T-cell (primary cell): ENCODE measurements at regions not wholly inside any gene's neighbourhood (a gene's known extent, or its start where the extent isn't known, plus 50 kb on each side); places are given as distances from the start of the nearest gene placed in this dataset.

ENCODE experiments used
- ATAC-seq, 4 experiments: fragments of 200-7000 bp in 3 of 4; fragments of 150-1000 bp in 1 of 4; cut with Tn5 transposase; replicated peaks in 1 of 4; 1 replicate in 3 of 4; 2 replicates in 1 of 4; pipeline ENCODE4 v1.10.0; 2021; ENCODE audit warnings: moderate library complexity in 3 of 4, mild to moderate bottlenecking in 2 of 4, moderate number of reproducible peaks in 1 of 4
- CTCF ChIA-PET, 2 donors: fragments of 300-600 bp; sonication (Branson Sonifier 250); formaldehyde crosslinking; loops; one replicate each; lab custom pipeline; 2022; ENCODE audit warnings: antibody characterized with exemption in 2 of 2; lab: Charles Lee
- POLR2A ChIA-PET, 2 donors: fragments of 300-600 bp; sonication (Branson Sonifier 250); formaldehyde crosslinking; loops; one replicate each; lab custom pipeline; 2022; ENCODE audit warnings: antibody characterized with exemption in 2 of 2; lab: Charles Lee
- DNase-seq, 35 experiments: peaks; one replicate each; pipeline versions ENCODE4 v3.0.0 to v3.0.0-alpha.2; 2013 to 2023
- H3K27ac ChIP-seq: one replicate; pipeline ENCODE4 v1.5.1; 2013; ENCODE audit warnings: low read length
- H3K27me3 ChIP-seq, 2 experiments: replicated peaks in 1 of 2; 1 replicate in 1 of 2; 2 replicates in 1 of 2; pipeline versions ENCODE4 v1.6.1 to v1.7.0; 2013; ENCODE audit warnings: low read length in 1 of 2, mixed read lengths in 1 of 2; ENCODE audit not compliant: control insufficient read depth in 2 of 2, insufficient read depth in 2 of 2; ENCODE audit errors: extremely low read depth in 1 of 2
- H3K36me3 ChIP-seq, 2 donors: 1 replicate in 1 of 2; 2 replicates in 1 of 2; pipeline versions ENCODE4 v1.6.1 to v1.7.0; 2013; ENCODE audit warnings: low read length in 1 of 2; ENCODE audit not compliant: control insufficient read depth in 2 of 2, insufficient read depth in 1 of 2; ENCODE audit errors: extremely low read depth in 1 of 2
- H3K4me1 ChIP-seq, 2 experiments: 1 replicate in 1 of 2; 2 replicates in 1 of 2; pipeline versions ENCODE4 v1.6.1 to v1.7.0; 2013; ENCODE audit warnings: low read length in 2 of 2, mixed read lengths in 1 of 2; ENCODE audit not compliant: insufficient read depth in 2 of 2, control insufficient read depth in 1 of 2; ENCODE audit errors: extremely low read depth in 1 of 2
- H3K4me3 ChIP-seq, 2 donors: 1 replicate in 1 of 2; 2 replicates in 1 of 2; pipeline versions ENCODE4 v1.5.1 to v1.7.0; 2013; ENCODE audit warnings: mild to moderate bottlenecking in 2 of 2, low read length in 1 of 2, moderate library complexity in 1 of 2; ENCODE audit not compliant: control insufficient read depth in 1 of 2; ENCODE audit errors: extremely low read depth in 1 of 2
- H3K9me3 ChIP-seq: 2 replicates; pipeline ENCODE4 v1.7.0; 2013
- H3K27ac Mint-ChIP-seq, 2 donors: one replicate each; pipeline ENCODE4 v1.8.0; 2020 to 2021; ENCODE audit warnings: mild to moderate bottlenecking in 2 of 2, mixed read lengths in 2 of 2
- H3K27me3 Mint-ChIP-seq, 2 donors: one replicate each; pipeline ENCODE4 v1.8.0; 2021 to 2022; ENCODE audit warnings: mixed read lengths in 2 of 2
- H3K36me3 Mint-ChIP-seq: one replicate; pipeline ENCODE4 v1.8.0; 2021; ENCODE audit warnings: mixed read lengths
- H3K4me1 Mint-ChIP-seq, 3 donors: one replicate each; pipeline ENCODE4 v1.8.0; 2020 to 2022; ENCODE audit warnings: mixed read lengths in 3 of 3, mild to moderate bottlenecking in 1 of 3
- H3K4me3 Mint-ChIP-seq, 3 donors: one replicate each; pipeline ENCODE4 v1.8.0; 2020 to 2022; ENCODE audit warnings: mild to moderate bottlenecking in 3 of 3, mixed read lengths in 3 of 3, moderate library complexity in 3 of 3
- H3K9me3 Mint-ChIP-seq, 3 donors: one replicate each; pipeline ENCODE4 v1.8.0; 2020 to 2022; ENCODE audit warnings: mixed read lengths in 3 of 3
- WGBS: methylation state at CpG from one replicate; pipeline ENCODE4 v1.1.5; 2013; ENCODE audit warnings: missing lambda C conversion rate; ENCODE audit not compliant: insufficient coverage; 5-methylcytosine and 5-hydroxymethylcytosine counted together

DNA sequence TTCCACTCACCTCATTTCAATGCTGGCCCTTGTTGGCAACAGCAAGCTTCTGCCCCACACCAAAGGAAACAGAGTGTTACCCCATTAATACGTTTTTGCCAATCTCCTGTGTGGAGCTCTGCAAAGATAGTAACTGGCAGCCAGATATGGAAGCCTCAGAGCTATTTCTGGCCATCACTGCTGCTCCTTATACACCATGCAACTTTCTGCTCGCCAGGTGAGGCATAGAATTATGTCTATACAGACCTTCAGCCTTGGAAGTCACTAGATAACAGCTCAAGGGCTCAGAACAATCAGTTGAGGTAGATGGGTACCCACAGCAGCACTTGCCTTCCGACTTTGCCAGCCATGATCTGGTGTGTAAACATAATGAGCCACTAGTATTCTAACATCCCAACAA is 214.8 kb upstream of the ALG10B start:
- 10% methylated on average over 2 of the region's 3 CpGs for WGBS
- no peaks in the 10 kb centered on the region for H3K27me3 Mint-ChIP-seq
- no peak overlapping the region for H3K4me3 Mint-ChIP-seq
- ATAC-seq: no peak
- H3K9me3 Mint-ChIP-seq: peaks cover 5 to 10% (median 5%) of the 10 kb centered on the region in 3 donors
- Histone ChIP-seq H3K36me3 (no peaks in the 10 kb centered on the region), H3K4me3 (no peak overlapping the region), H3K9me3 (no peaks in the 10 kb centered on the region), H3K4me1 (no peaks in the 10 kb centered on the region), H3K27ac (no peak overlapping the region), H3K27me3 (no peaks in the 10 kb centered on the region)
- no peaks in the 10 kb centered on the region for H3K4me1 Mint-ChIP-seq
- POLR2A ChIA-PET: no interaction called here
- no peak overlapping the region for H3K27ac Mint-ChIP-seq
- no peaks in the 10 kb centered on the region for H3K36me3 Mint-ChIP-seq
- CTCF ChIA-PET: no interaction called here
- DNase-seq: no peak

DNA sequence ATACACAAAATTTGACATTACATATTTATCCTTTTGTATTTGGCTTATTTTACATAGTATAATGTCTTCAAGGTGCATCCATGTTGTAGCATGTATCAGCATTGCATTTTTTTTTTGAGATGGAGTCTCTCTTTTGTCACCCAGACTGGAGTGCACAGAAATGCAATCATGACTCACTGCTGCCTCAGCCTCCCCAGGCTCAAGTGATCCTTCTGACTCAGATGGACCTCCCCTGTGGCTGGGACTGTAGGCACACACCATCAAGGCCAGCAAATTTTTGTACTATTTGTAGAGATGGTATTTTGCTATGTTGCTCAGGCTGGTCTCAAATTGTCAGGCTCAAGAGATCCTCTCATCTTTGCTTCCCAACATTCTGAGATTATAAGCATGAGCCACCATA is 214.4 kb upstream of the ALG10B start:
- peaks cover 5 to 10% (median 5%) of the 10 kb centered on the region in 3 donors for H3K9me3 Mint-ChIP-seq
- no peaks in the 10 kb centered on the region for H3K27me3 ChIP-seq
- ATAC-seq: no peak
- H3K36me3 ChIP-seq: no peaks in the 10 kb centered on the region
- no peaks in the 10 kb centered on the region for H3K4me1 Mint-ChIP-seq
- ChIA-PET CTCF (no interaction called here), POLR2A (no interaction called here)
- H3K4me3 Mint-ChIP-seq: no peak overlapping the region
- H3K27me3 Mint-ChIP-seq: no peaks in the 10 kb centered on the region
- DNase-seq: no peak
- no peaks in the 10 kb centered on the region for H3K9me3 ChIP-seq
- H3K27ac Mint-ChIP-seq: no peak overlapping the region
- H3K4me3 ChIP-seq: no peak overlapping the region
- H3K4me1 ChIP-seq: no peaks in the 10 kb centered on the region
- H3K27ac ChIP-seq: no peak overlapping the region
- no peaks in the 10 kb centered on the region for H3K36me3 Mint-ChIP-seq

DNA sequence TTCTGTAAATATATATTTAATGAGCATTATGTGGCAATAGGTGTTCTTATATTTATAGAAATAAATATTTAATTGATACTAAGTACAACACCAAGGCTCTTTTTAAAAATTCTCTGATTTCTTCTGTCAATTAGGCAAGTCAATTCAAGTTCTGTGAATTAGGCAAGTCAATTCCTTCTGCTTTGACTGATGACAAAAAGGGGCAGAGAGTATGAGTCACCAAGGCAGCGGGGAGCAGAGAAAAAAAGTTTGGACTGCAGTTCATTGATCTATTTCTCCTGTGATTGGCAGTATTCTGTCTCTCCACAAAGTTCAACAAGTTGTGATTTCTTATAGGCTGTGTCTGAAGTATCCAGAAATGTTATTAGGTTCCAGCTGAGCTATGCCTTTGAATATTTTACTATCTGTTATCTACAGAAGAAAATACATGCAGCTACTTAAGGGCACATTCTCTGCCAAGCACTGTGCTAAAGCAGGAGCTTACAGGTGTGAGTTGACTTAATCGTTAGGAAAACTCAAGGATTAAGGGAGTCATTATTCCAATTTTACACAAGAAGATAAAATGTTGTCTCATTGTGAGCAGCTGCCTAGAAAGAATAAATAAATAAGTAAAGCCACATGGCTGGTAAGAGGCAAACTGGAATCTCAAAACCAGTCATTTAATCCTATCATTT is 206.4 kb upstream of the ALG10B start:
- H3K36me3 Mint-ChIP-seq: no peaks in the 10 kb centered on the region
- WGBS: no CpG with 5 or more reads among the region's 2 CpGs
- H3K36me3 ChIP-seq: no peaks in the 10 kb centered on the region
- H3K4me1 ChIP-seq: no peaks in the 10 kb centered on the region
- no peak overlapping the region for H3K27ac ChIP-seq
- H3K4me1 Mint-ChIP-seq: no peaks in the 10 kb centered on the region
- H3K9me3 Mint-ChIP-seq: no peaks in the 10 kb centered on the region
- DNase-seq (no peak), ATAC-seq (no peak)
- no peak overlapping the region for H3K27ac Mint-ChIP-seq
- ChIA-PET POLR2A (no interaction called here), CTCF (no interaction called here)
- H3K9me3 ChIP-seq: no peaks in the 10 kb centered on the region
- H3K27me3 ChIP-seq: no peaks in the 10 kb centered on the region
- peaks cover 0 to 3% of the 10 kb centered on the region in 2 donors for H3K27me3 Mint-ChIP-seq
- no peak overlapping the region for H3K4me3 ChIP-seq
- no peak overlapping the region for H3K4me3 Mint-ChIP-seq

DNA sequence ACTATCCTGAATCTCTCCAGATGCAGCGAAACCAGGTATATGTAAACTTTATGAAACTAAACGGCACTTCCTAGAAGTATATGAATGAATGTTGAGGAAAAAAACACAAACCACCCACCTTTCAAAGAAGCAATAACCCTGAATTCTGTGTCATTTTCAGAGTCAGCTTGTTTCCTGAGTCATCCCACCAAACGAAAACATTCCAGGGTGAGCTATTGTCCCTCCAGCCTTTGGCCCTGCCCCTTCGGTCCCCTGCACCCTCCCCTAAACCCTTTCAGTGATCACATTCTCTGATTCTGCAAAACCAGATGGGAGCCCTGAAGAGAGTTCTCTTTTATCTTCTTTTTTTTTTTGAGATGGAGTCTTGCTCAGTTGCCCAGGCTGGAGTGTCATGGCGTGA is 202.6 kb upstream of the ALG10B start:
- Mint-ChIP-seq H3K4me1 (no peaks in the 10 kb centered on the region), H3K9me3 (peaks cover 0 to 7% (median 0%) of the 10 kb centered on the region in 3 donors), H3K36me3 (no peaks in the 10 kb centered on the region), H3K27me3 (peaks cover 0 to 3% of the 10 kb centered on the region in 2 donors), H3K27ac (no peak overlapping the region), H3K4me3 (no peak overlapping the region)
- Histone ChIP-seq H3K27me3 (no peaks in the 10 kb centered on the region), H3K9me3 (no peaks in the 10 kb centered on the region), H3K27ac (no peak overlapping the region), H3K4me1 (no peaks in the 10 kb centered on the region), H3K4me3 (no peak overlapping the region), H3K36me3 (no peaks in the 10 kb centered on the region)
- POLR2A ChIA-PET: no interaction called here
- ATAC-seq: no peak
- no peak for DNase-seq
- CTCF ChIA-PET: no interaction called here
- 65% methylated on average over 2 of the region's 5 CpGs for WGBS

DNA sequence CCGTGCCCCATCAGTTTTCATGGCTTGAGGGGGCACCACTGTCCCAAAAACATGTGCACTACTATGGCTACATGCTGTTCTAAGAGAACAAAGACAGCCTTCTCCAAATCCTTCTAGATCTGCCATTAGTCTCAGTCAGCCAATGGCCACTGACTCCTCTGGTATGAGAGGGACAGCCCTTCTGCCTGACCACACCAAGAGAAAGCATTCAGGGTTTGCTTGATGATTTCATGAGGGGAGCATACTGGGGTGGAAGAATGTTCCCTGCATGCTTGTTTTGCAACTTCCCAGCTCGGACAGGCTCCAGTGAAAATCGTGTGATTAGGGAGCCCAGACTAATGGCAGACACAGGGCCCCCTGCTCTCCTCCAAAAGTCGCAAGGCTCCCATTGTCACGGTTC is 199.6 kb upstream of the ALG10B start:
- Mint-ChIP-seq H3K36me3 (no peaks in the 10 kb centered on the region), H3K27me3 (peaks cover 0 to 3% of the 10 kb centered on the region in 2 donors), H3K4me1 (no peaks in the 10 kb centered on the region), H3K4me3 (no peak overlapping the region), H3K27ac (no peak overlapping the region), H3K9me3 (peaks cover 0 to 7% (median 0%) of the 10 kb centered on the region in 3 donors)
- Histone ChIP-seq H3K36me3 (no peaks in the 10 kb centered on the region), H3K27ac (no peak overlapping the region), H3K4me3 (no peak overlapping the region), H3K9me3 (no peaks in the 10 kb centered on the region), H3K27me3 (no peaks in the 10 kb centered on the region), H3K4me1 (no peaks in the 10 kb centered on the region)
- DNase-seq (no peak), ATAC-seq (no peak)
- ChIA-PET POLR2A (no interaction called here), CTCF (no interaction called here)
- 43% methylated on average over 5 of the region's 5 CpGs for WGBS

DNA sequence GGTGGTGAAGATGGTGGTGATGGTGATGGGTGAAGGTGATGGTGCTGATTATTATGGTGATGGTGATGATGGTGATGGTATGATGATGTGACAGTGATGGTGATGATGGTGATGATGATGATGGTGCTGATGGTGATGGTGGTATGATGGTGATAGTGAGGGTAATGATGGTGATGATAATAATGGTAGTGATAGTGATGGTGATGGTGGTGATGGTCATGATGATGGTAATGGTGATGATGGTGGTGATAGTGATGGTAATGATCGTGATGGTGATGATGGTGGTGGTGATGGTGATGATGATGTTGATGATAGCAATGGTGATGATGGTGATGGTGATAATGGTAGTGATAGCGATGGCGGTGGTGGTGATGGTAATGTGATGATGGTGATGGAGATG is 197.9 kb upstream of the ALG10B start:
- Mint-ChIP-seq H3K27me3 (no peaks in the 10 kb centered on the region), H3K9me3 (peaks cover 0 to 7% (median 2%) of the 10 kb centered on the region in 3 donors), H3K36me3 (no peaks in the 10 kb centered on the region), H3K27ac (no peak overlapping the region), H3K4me1 (no peaks in the 10 kb centered on the region), H3K4me3 (no peak overlapping the region)
- no peaks in the 10 kb centered on the region for H3K27me3 ChIP-seq
- 90% methylated on average over 3 of the region's 3 CpGs for WGBS
- ChIA-PET CTCF (no interaction called here), POLR2A (no interaction called here)
- no peaks in the 10 kb centered on the region for H3K9me3 ChIP-seq
- H3K36me3 ChIP-seq: no peaks in the 10 kb centered on the region
- H3K4me3 ChIP-seq: no peak overlapping the region
- H3K27ac ChIP-seq: no peak overlapping the region
- ATAC-seq: no peak
- no peaks in the 10 kb centered on the region for H3K4me1 ChIP-seq
- no peak for DNase-seq

DNA sequence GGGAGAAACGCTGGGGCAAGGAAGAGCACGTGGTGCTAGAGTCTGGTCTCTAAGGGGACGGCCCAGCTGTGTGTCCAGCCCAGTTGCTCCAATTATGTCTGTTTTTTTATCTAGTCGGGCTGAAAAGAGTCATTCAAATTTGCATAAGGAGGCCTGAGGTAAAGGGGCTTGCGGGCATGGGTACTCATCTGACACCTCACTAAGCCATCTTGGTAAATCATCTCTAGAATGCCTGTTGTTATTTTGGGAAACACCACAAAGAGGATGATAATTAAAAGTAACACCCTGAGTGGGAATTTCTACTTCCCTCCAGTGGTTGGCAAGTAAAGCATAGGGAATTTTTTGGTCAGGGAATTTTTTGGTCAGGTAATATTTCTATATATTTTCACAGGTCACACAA is 196.1 kb upstream of the ALG10B start:
- ATAC-seq (no peak), DNase-seq (no peak)
- Histone ChIP-seq H3K4me3 (no peak overlapping the region), H3K27ac (no peak overlapping the region), H3K36me3 (no peaks in the 10 kb centered on the region), H3K4me1 (no peaks in the 10 kb centered on the region), H3K9me3 (peaks cover 2% of the 10 kb centered on the region), H3K27me3 (no peaks in the 10 kb centered on the region)
- Mint-ChIP-seq H3K27ac (no peak overlapping the region), H3K4me3 (no peak overlapping the region), H3K36me3 (no peaks in the 10 kb centered on the region), H3K4me1 (no peaks in the 10 kb centered on the region), H3K9me3 (peaks cover 0 to 12% (median 2%) of the 10 kb centered on the region in 3 donors), H3K27me3 (peaks cover 6 to 8% of the 10 kb centered on the region in 2 donors)
- ChIA-PET CTCF (no interaction called here), POLR2A (no interaction called here)
- WGBS: 71% methylated on average over 1 of the region's 5 CpGs
